ENCODE measurements at regions not wholly inside any gene's neighbourhood (a gene's known extent, or its start where the extent isn't known, plus 50 kb on each side); places are given as distances from the start of the nearest gene placed in this dataset.

- TF ChIP-seq FOXP4 (CRISPR knock-in tag; IDR thresholded peaks at IDR 0.05) = no peak
- TF ChIP-seq ATF1 (CRISPR knock-in tag; IDR thresholded peaks at IDR 0.05) = no peak
- no peak for TF ChIP-seq ZNF512 (CRISPR knock-in tag; IDR thresholded peaks at IDR 0.05; ENCODE audit: borderline replicate concordance)
- no peak for TF ChIP-seq ZBTB21 (CRISPR knock-in tag; IDR thresholded peaks at IDR 0.05; ENCODE audit: borderline replicate concordance)
- TF ChIP-seq CREB1 (CRISPR knock-in tag; IDR thresholded peaks at IDR 0.05) = no peak
Measured at GRCh38 chr7:153530441-153530840, 521.8 kb upstream of the DPP6 start.

All from WTC11 (cell line).